GM23248 (cell line): ENCODE measurements at regions not wholly inside any gene's neighbourhood (a gene's known extent, or its start where the extent isn't known, plus 50 kb on each side); places are given as distances from the start of the nearest gene placed in this dataset.

Experiments
- DNase-seq: peaks from one replicate; pipeline ENCODE4 v3.0.0-alpha.2; 2015
- H2AFZ ChIP-seq: fragments of 200-600 bp; sonication (generic); 2 replicates; pipeline ENCODE4 v1.6.1; 2016; ENCODE audit warnings: antibody characterized with exemption
- H3F3A ChIP-seq: fragments of 200-600 bp; sonication (generic); 2 replicates; pipeline ENCODE4 v1.6.1; 2016; ENCODE audit warnings: mild to moderate bottlenecking, antibody characterized with exemption, mixed run types; ENCODE audit not compliant: insufficient read depth
- H3K27ac ChIP-seq: fragments of 200-600 bp; sonication (generic); 2 replicates; pipeline ENCODE4 v1.5.1; 2016; ENCODE audit warnings: mild to moderate bottlenecking
- H3K27me3 ChIP-seq: fragments of 200-600 bp; sonication (generic); replicated peaks from 2 replicates; pipeline ENCODE4 v1.6.1; 2016; ENCODE audit warnings: mild to moderate bottlenecking; ENCODE audit not compliant: insufficient read depth
- H3K36me3 ChIP-seq: fragments of 200-600 bp; sonication (generic); 2 replicates; pipeline ENCODE4 v1.6.1; 2016; ENCODE audit warnings: low read depth, mild to moderate bottlenecking
- H3K4me1 ChIP-seq: fragments of 200-600 bp; sonication (generic); 2 replicates; pipeline ENCODE4 v1.6.1; 2016; ENCODE audit warnings: mild to moderate bottlenecking; ENCODE audit not compliant: insufficient read depth
- H3K4me2 ChIP-seq: fragments of 200-600 bp; sonication (generic); one replicate; pipeline ENCODE4 v1.6.1; 2016; ENCODE audit warnings: mild to moderate bottlenecking; ENCODE audit not compliant: unreplicated experiment
- H3K4me3 ChIP-seq: fragments of 200-600 bp; sonication (generic); 2 replicates; pipeline ENCODE4 v1.5.1; 2016; ENCODE audit warnings: mild to moderate bottlenecking
- H3K79me2 ChIP-seq: fragments of 200-600 bp; sonication (generic); 2 replicates; pipeline ENCODE4 v1.6.1; 2016; ENCODE audit warnings: mild to moderate bottlenecking; ENCODE audit not compliant: insufficient read depth
- H3K9ac ChIP-seq: fragments of 200-600 bp; sonication (generic); 2 replicates; pipeline ENCODE4 v1.6.1; 2016; ENCODE audit warnings: mild to moderate bottlenecking
- H3K9me2 ChIP-seq: fragments of 200-600 bp; sonication (generic); 2 replicates; pipeline ENCODE4 v1.6.1; 2016; ENCODE audit warnings: mixed run types, mild to moderate bottlenecking, moderate library complexity; ENCODE audit not compliant: insufficient read depth
- H3K9me3 ChIP-seq: fragments of 200-600 bp; sonication (generic); one replicate; pipeline ENCODE4 v1.6.1; 2017; ENCODE audit warnings: low read depth
- H4K20me1 ChIP-seq: fragments of 200-600 bp; sonication (generic); 2 replicates; pipeline ENCODE4 v1.6.0; 2016; ENCODE audit not compliant: insufficient read depth
- EZH2 ChIP-seq: fragments of 200-600 bp; sonication (generic); IDR thresholded peaks from 2 replicates; pipeline ENCODE4 v1.6.1; 2018; ENCODE audit warnings: antibody characterized with exemption, mild to moderate bottlenecking; ENCODE audit not compliant: insufficient read depth, poor library complexity, severe bottlenecking
- EZH2phosphoT487 ChIP-seq: fragments of 200-600 bp; sonication (generic); IDR thresholded peaks from 2 replicates; pipeline ENCODE4 v1.6.1; 2018; ENCODE audit warnings: antibody characterized with exemption, moderate library complexity, mild to moderate bottlenecking, low read depth; ENCODE audit not compliant: insufficient read depth
- WGBS, 2 experiments: methylation state at CpG; one replicate each; pipeline ENCODE4 v1.1.6; 2015 to 2017; ENCODE audit warnings: low lambda C conversion rate in 2 of 2, low coverage in 1 of 2; ENCODE audit errors: missing lambda C conversion rate in 2 of 2; 5-methylcytosine and 5-hydroxymethylcytosine counted together
- in situ Hi-C: fragments of 300-500 bp; cut with MboI; formaldehyde crosslinking; loops from 2 replicates; pipeline ENCODE4 v1.15.0; 2020

DNA sequence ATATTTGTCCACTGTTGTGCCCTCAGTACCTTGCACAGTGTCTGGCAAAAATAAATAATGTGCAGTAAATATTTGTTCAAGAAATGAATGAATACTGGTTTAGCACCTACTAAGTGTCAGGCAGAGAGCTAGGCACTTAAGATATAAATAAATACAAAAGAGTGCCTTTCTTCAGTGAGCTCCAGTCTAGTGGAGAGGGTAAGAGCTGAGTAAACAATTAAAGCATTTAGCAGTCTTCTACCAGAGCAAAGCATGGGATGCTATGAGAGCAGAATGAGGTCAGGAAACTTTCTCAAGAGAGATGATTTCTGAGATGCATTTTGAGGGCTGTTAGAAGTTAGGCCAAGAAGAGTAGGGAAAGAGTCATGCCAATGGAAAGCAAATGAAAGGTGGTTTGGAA lies 314.7 kb downstream of the DSC3 start:
- Histone ChIP-seq H4K20me1 (no peaks in the 10 kb centered on the region), H3K27ac (no peak overlapping the region), H3K9ac (no peak overlapping the region), H3K27me3 (no peaks in the 10 kb centered on the region), H3K9me3 (peaks cover 5% of the 10 kb centered on the region), H3F3A (no peaks in the 10 kb centered on the region), H3K4me2 (no peak overlapping the region), H2AFZ (no peak overlapping the region), H3K4me1 (no peaks in the 10 kb centered on the region), H3K9me2 (no peaks in the 10 kb centered on the region), H3K4me3 (no peak overlapping the region), H3K79me2 (no peaks in the 10 kb centered on the region), H3K36me3 (no peaks in the 10 kb centered on the region)
- TF ChIP-seq EZH2phosphoT487 (no peak), EZH2 (no peak)
- no peak for DNase-seq
- in situ Hi-C loops, result no loop called here

DNA sequence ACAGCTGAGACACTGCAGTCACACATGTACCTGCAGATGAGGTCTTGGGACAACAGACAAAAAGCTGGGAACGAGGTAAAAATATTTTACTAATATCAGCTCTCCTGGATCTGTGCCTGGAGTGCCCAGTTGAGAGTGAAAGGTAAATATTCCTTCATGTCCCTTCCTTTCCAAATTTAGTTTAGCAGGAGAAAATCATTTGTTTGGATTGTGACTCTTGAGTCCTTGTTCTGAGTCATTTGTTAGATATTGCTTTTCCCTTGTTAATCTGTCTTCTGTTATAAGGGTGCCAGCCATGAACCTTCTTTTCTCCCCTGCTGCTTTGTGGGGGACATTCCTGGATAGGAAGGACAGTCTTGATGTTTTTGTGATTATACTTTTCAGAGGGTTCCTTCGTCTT lies 329.2 kb downstream of the DSC3 start:
- DNase-seq, result no peak
- no peaks in the 10 kb centered on the region for H4K20me1 ChIP-seq
- no peak overlapping the region for H3K4me2 ChIP-seq
- TF ChIP-seq EZH2phosphoT487 (no peak), EZH2 (no peak)
- no peaks in the 10 kb centered on the region for H3K9me3 ChIP-seq
- H3K9ac ChIP-seq, result no peak overlapping the region
- no peaks in the 10 kb centered on the region for H3F3A ChIP-seq
- no peaks in the 10 kb centered on the region for H3K27me3 ChIP-seq
- 7 to 8% methylated on average over 2 of the region's 2 CpGs for WGBS, 2 experiments
- in situ Hi-C loops, result no loop called here
- H3K9me2 ChIP-seq, result no peaks in the 10 kb centered on the region
- no peaks in the 10 kb centered on the region for H3K36me3 ChIP-seq
- H3K79me2 ChIP-seq, result no peaks in the 10 kb centered on the region
- H2AFZ ChIP-seq, result no peak overlapping the region
- H3K27ac ChIP-seq, result no peak overlapping the region
- no peak overlapping the region for H3K4me3 ChIP-seq
- H3K4me1 ChIP-seq, result no peaks in the 10 kb centered on the region

DNA sequence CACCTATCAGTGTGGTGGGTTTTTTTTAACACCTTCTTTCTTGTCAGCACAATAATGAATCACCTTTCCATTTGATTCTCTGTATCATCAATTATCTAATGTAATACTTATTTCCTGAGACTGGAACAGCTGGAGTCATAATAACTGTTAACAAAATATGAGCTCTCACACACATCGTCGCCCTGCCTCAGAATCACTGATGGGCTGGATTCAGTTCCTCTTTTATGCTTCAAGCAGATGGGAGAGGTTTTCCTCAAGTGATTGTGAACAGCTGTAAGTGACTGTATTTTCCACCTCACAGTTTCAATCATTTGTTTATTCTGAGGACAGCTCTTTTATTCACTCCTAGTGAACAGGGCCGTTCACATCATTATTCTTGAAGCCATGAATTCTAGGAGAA lies 330.2 kb downstream of the DSC3 start:
- no peak for TF ChIP-seq EZH2
- no peak for TF ChIP-seq EZH2phosphoT487
- DNase-seq, result no peak
- Histone ChIP-seq H3K27ac (no peak overlapping the region), H3K4me1 (no peaks in the 10 kb centered on the region), H3K9me3 (no peaks in the 10 kb centered on the region), H4K20me1 (no peaks in the 10 kb centered on the region), H3K79me2 (no peaks in the 10 kb centered on the region), H3K9me2 (no peaks in the 10 kb centered on the region), H3K36me3 (no peaks in the 10 kb centered on the region), H3K27me3 (no peaks in the 10 kb centered on the region), H3K4me3 (no peak overlapping the region), H3K9ac (no peak overlapping the region), H3K4me2 (no peak overlapping the region), H3F3A (no peaks in the 10 kb centered on the region), H2AFZ (no peak overlapping the region)
- WGBS, 2 experiments, result 1 to 3% methylated on average over 3 of the region's 3 CpGs
- in situ Hi-C loops, result no loop called here

DNA sequence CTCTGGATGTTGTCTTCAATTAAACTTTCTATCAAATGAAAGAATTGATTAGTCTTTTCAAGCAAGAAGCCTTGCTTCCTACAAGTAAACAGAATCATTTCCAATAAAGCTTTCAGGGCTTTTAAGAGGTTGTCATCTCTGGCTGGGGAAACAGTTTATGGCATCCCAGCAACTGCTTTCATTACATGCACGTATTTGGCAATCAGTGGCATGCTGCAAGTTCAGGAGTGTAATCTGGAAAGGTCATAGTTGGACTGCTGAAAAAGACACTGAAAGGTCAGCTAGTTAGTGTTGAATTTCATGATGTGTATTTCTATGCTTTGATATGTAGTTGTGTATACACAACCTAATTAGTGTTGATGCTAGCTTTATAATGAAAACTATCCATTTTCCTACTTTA lies 332.9 kb downstream of the DSC3 start:
- in situ Hi-C loops, result no loop called here
- Histone ChIP-seq H3K9me2 (no peaks in the 10 kb centered on the region), H3K9me3 (no peaks in the 10 kb centered on the region), H3K4me3 (no peak overlapping the region), H3K79me2 (no peaks in the 10 kb centered on the region), H3K9ac (no peak overlapping the region), H3K4me2 (no peak overlapping the region), H3K27ac (no peak overlapping the region), H3K27me3 (no peaks in the 10 kb centered on the region), H3F3A (no peaks in the 10 kb centered on the region), H3K4me1 (no peaks in the 10 kb centered on the region), H2AFZ (no peak overlapping the region), H3K36me3 (no peaks in the 10 kb centered on the region), H4K20me1 (no peaks in the 10 kb centered on the region)
- TF ChIP-seq EZH2phosphoT487 (no peak), EZH2 (no peak)
- WGBS, 2 experiments, result 4 to 6% methylated on average over 1 of the region's 1 CpG
- DNase-seq, result no peak

DNA sequence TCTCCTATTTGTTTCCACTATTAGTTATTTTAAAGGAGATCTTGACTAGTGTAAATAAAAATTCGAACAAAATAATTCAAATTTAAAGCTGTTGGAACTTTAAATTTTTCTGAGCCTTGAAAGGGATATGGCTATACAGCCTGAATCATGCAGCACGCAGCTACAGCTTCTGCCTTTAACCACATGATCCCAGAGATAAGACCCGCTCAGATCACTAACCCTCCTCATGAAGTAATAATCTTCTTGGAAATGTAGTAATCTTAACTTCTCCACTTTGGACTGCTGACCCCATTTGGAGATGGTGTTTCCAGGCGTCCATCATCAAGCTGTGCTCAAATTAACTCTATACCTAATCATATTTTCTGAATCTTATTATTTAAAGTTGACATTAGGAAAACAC lies 336.6 kb downstream of the DSC3 start:
- H3K79me2 ChIP-seq, result no peaks in the 10 kb centered on the region
- H3K9ac ChIP-seq, result no peak overlapping the region
- no peak overlapping the region for H3K4me2 ChIP-seq
- H3K9me2 ChIP-seq, result no peaks in the 10 kb centered on the region
- H3K36me3 ChIP-seq, result no peaks in the 10 kb centered on the region
- H3K4me1 ChIP-seq, result no peaks in the 10 kb centered on the region
- H2AFZ ChIP-seq, result no peak overlapping the region
- H3F3A ChIP-seq, result no peaks in the 10 kb centered on the region
- in situ Hi-C loops, result no loop called here
- DNase-seq, result no peak
- H3K4me3 ChIP-seq, result no peak overlapping the region
- H3K9me3 ChIP-seq, result no peaks in the 10 kb centered on the region
- 16 to 18% methylated on average over 4 of the region's 4 CpGs for WGBS, 2 experiments
- H3K27me3 ChIP-seq, result no peaks in the 10 kb centered on the region
- no peak overlapping the region for H3K27ac ChIP-seq
- TF ChIP-seq EZH2 (no peak), EZH2phosphoT487 (no peak)
- H4K20me1 ChIP-seq, result no peaks in the 10 kb centered on the region
